ENCODE measurements at regions not wholly inside any gene's neighbourhood (a gene's known extent, or its start where the extent isn't known, plus 50 kb on each side); places are given as distances from the start of the nearest gene placed in this dataset.

DNA sequence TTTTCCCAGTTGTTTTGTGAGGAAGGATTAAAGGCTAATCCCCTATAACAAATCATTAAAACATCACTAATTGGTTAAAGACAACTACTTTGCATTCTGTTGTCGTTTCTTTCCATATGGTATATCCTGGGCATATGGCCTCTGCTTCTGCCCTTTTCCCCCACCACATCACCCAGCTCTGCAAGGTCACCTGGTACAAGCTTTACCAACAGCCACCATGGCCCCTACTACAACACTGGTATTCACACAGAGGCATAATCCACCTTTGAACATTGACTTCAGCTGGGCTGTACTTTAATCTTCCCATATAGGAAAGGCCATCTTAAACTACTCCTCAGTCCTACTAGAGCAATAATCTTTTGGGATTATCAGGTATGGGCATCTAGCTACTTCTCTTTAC lies 866.1 kb downstream of the TLE4 start:
- DNase-seq (ENCODE audit: extremely low read depth in 1 of 2, low read depth in 1 of 2) = no peak

DNA sequence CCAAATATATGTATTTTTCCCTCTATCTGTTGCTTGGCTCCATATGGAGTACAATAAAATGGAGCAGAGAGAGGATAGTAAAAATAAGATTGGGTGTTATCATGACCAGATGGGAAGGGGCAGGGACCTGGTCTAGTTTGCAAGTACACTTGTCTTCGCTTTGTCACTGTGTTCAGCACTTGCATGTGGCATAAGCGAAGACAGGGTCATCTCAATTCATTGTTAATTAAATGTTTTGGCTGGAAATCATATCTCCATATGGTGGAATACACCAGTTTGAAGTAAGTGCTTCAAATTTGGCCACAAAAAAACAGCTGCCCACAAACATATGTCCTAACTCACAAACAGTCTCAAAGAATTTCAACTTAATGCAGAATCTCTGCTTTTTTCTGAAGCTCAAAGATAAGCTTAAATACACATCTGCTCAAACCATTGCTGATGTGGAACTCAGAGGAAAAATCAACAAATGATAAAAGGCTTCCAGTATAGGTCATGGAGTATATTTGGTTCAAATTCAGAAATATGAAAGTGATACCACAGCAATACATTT lies 865.4 kb downstream of the TLE4 start:
- no peak for DNase-seq (ENCODE audit: extremely low read depth in 1 of 2, low read depth in 1 of 2)

DNA sequence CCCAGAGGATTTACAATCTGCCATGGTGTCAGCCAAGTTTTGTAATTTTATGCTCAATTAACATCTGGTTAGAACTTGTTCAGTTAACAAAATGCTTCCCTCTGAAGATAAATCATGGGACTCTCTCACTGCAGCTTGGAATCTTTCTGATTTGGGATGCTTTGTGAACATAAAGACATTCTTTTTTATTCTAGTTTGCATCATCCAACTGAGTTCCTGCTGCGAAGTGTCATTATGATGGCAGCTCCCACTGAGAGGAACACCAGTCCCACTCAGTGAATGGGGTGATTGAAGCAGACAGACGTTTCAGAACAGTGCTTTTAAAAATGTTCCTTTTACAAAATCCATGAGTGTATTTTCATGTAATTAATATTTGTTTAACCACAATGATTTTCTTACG lies 863.8 kb downstream of the TLE4 start:
- no peak for DNase-seq (ENCODE audit: extremely low read depth in 1 of 2, low read depth in 1 of 2)

GRCh38 chr9:80426992-80427391 lies 855.2 kb downstream of the TLE4 start:
- DNase-seq (ENCODE audit: extremely low read depth in 1 of 2, low read depth in 1 of 2) = no peak

- no peak for DNase-seq (ENCODE audit: extremely low read depth in 1 of 2, low read depth in 1 of 2)
Observed at GRCh38 chr9:80417211-80417773, 845.5 kb downstream of the TLE4 start.

GRCh38 chr9:80410106-80410505 lies 838.3 kb downstream of the TLE4 start:
- no peak for DNase-seq (ENCODE audit: extremely low read depth in 1 of 2, low read depth in 1 of 2)

DNA sequence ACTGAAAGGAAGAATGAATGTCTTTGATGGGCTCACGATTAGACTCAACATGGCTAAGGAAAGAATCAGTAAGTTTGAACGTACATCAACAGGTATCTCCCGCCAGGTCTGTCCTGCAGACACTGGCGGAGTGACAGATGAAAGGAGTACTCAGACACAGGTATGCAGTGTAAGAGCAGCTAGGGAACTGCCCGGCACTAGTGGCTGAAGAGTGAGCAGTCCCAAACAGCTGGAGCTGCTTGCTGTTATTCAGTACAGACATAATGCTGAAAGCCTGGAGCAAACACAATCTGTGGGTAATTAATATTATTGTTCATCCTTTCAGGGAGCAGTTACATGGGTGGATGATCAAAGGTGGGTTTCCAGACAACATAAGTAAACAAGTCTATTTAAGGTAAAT lies 835.5 kb downstream of the TLE4 start:
- DNase-seq (ENCODE audit: extremely low read depth in 1 of 2, low read depth in 1 of 2) = no peak

GRCh38 chr9:80401243-80401642 lies 829.5 kb downstream of the TLE4 start:
- no peak for DNase-seq (ENCODE audit: extremely low read depth in 1 of 2, low read depth in 1 of 2)

GRCh38 chr9:80400624-80401230 lies 829.0 kb downstream of the TLE4 start:
- DNase-seq (ENCODE audit: extremely low read depth in 1 of 2, low read depth in 1 of 2) = no peak

GRCh38 chr9:80399606-80400005 lies 827.8 kb downstream of the TLE4 start:
- no peak for DNase-seq (ENCODE audit: extremely low read depth in 1 of 2, low read depth in 1 of 2)

DNA sequence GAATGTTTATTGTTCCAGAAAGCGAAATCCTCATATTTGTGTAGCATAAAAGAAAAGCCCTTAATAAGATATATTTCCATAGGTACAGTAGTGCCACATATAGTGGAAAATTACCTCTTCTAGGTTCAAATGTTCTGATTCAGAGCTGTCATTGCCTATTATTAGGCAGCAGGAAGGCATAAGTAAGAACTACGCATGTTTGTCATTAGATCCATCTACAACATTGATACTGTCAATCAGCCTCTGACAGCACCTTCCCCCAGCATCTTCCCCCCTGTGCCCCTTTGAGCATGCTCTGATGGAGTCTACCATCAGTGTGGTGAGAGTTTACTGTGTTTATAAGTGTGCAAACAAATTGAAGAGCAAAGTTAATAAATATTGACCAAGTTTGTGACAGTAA lies 816.1 kb downstream of the TLE4 start:
- no peak for DNase-seq (ENCODE audit: extremely low read depth in 1 of 2, low read depth in 1 of 2)

- DNase-seq (ENCODE audit: extremely low read depth in 1 of 2, low read depth in 1 of 2) = no peak
Observed at GRCh38 chr9:80385246-80385645, 813.5 kb downstream of the TLE4 start.

GRCh38 chr9:80383331-80383730 lies 811.6 kb downstream of the TLE4 start:
- no peak for DNase-seq (ENCODE audit: extremely low read depth in 1 of 2, low read depth in 1 of 2)

GRCh38 chr9:80382211-80382891 lies 810.6 kb downstream of the TLE4 start:
- no peak for DNase-seq (ENCODE audit: extremely low read depth in 1 of 2, low read depth in 1 of 2)

GRCh38 chr9:80380301-80380700 lies 808.5 kb downstream of the TLE4 start:
- no peak for DNase-seq (ENCODE audit: extremely low read depth in 1 of 2, low read depth in 1 of 2)

DNA sequence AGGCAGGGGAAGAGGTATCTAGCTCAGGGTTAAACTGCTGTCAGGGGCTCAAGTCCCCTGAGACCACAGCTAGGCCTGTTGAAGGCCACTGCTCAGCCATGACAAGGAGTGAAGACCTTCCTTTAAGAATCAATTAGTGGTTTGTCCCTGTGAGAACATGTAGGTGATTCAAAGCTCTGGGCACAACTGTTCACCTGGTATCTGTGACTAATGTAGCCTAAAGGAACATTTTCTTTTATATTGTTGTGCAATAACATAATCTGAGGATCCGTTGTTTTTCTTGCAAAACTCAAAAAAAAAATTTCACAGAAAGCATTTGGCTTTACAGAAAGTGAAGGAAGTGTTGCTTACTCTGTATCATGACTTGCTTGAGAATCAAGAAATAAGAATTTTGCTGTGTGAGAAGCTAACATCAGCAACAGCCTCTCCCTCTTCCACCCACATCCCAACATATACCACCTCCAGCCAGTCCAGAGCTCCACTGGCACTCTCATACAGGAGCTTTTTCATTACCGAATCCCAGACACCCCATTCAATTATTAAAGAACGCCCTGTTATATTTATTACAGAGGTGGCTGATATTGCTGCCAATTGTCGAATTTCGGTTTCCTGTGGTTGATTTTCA lies 807.0 kb downstream of the TLE4 start:
- no peak for DNase-seq (ENCODE audit: extremely low read depth in 1 of 2, low read depth in 1 of 2)

GRCh38 chr9:80376180-80376579 lies 804.4 kb downstream of the TLE4 start:
- no peak for DNase-seq (ENCODE audit: extremely low read depth in 1 of 2, low read depth in 1 of 2)

GRCh38 chr9:80375477-80375876 lies 803.7 kb downstream of the TLE4 start:
- no peak for DNase-seq (ENCODE audit: extremely low read depth in 1 of 2, low read depth in 1 of 2)

GRCh38 chr9:80369641-80370040 lies 797.9 kb downstream of the TLE4 start:
- DNase-seq (ENCODE audit: extremely low read depth in 1 of 2, low read depth in 1 of 2) = no peak

- DNase-seq (ENCODE audit: extremely low read depth in 1 of 2, low read depth in 1 of 2) = no peak
Observed at GRCh38 chr9:80366626-80367025, 794.9 kb downstream of the TLE4 start.

DNA sequence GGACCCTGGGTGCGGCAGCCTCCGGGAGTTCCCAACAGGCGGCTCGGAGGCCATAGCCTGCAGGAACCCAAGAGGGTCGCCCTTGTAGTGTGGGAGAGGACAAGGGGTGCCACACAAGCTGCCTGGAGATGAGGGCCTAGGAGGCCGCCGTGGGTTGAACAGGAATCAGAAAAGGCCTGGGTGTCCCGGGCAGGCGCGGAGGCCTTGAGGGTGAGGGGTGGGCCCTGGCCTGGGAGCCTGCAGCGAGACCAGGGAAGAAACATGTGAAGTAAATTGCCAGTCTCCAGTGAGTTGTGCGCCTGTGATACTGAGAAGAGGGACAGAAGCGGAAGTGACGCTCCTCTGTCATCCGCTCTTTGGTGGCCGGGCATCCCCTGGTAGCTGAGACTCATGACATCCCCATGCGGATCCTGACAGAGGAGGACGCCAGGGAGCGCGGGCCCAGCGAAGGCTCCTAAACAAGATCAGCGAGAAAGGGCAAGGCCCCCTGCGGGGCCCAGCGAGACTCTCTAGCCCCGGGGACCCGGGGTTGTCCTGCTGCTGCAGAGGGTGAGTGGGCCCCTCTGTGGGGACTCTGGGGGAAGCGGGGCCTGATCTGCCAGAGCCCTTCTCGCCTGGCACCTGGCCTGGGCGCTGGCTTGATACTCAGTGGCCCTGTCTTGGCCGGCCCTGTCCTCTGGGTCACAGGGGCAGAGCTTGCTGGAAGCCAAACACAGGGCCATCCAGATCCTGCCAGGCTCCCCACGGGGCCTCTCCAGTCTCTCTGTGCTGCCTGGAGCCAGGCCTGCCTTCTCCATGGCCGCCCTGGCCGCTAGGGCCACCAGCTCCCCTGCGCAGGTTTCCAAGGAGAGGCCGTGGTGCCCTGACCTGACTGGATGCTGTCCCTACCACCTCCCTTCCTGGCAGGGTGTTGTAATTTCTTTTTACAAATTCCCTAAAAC lies 788.4 kb downstream of the TLE4 start:
- DNase-seq (ENCODE audit: extremely low read depth in 1 of 2, low read depth in 1 of 2) = no peak
